OCI-LY1 (cell line): ENCODE measurements at regions not wholly inside any gene's neighbourhood (a gene's known extent, or its start where the extent isn't known, plus 50 kb on each side); places are given as distances from the start of the nearest gene placed in this dataset.

ENCODE experiments used
- H2AFZ ChIP-seq: fragments of 200-600 bp; sonication (generic), shearing (Covaris generic); 2 replicates; pipeline ENCODE4 v1.6.0; 2014; ENCODE audit warnings: antibody characterized with exemption, mild to moderate bottlenecking, low read length
- H3F3A ChIP-seq: fragments of 200-600 bp; sonication (generic), shearing (Covaris generic); 2 replicates; pipeline ENCODE4 v1.6.0; 2014; ENCODE audit warnings: mild to moderate bottlenecking, antibody characterized with exemption, low read length, moderate library complexity; ENCODE audit not compliant: insufficient read depth
- H3K27ac ChIP-seq: fragments of 200-600 bp; sonication (generic); 2 replicates; pipeline ENCODE4 v1.5.1; 2014; ENCODE audit warnings: low read length, mixed run types, mild to moderate bottlenecking, low read depth; ENCODE audit not compliant: poor library complexity, severe bottlenecking
- H3K27me3 ChIP-seq: fragments of 200-600 bp; sonication (generic); 2 replicates; pipeline ENCODE4 v1.6.0; 2014; ENCODE audit warnings: antibody characterized with exemption, mild to moderate bottlenecking, low read length, moderate library complexity; ENCODE audit not compliant: insufficient read depth
- H3K36me3 ChIP-seq: fragments of 200-600 bp; sonication (generic); 2 replicates; pipeline ENCODE4 v1.6.1; 2014; ENCODE audit warnings: mild to moderate bottlenecking, antibody characterized with exemption, low read length, moderate library complexity, mixed read lengths; ENCODE audit not compliant: insufficient read depth
- H3K4me1 ChIP-seq: fragments of 200-600 bp; sonication (generic); 2 replicates; pipeline ENCODE4 v1.5.1; 2014; ENCODE audit warnings: mild to moderate bottlenecking, low read length, moderate library complexity; ENCODE audit not compliant: insufficient read depth, severe bottlenecking
- H3K4me2 ChIP-seq: fragments of 200-600 bp; sonication (generic), shearing (Covaris generic); 2 replicates; pipeline ENCODE4 v1.6.1; 2014; ENCODE audit warnings: low read length
- H3K4me3 ChIP-seq: fragments of 200-600 bp; sonication (generic); 2 replicates; pipeline ENCODE4 v1.5.1; 2014; ENCODE audit warnings: low read length, low read depth, mild to moderate bottlenecking, mixed read lengths; ENCODE audit not compliant: poor library complexity, severe bottlenecking
- H3K79me2 ChIP-seq: fragments of 200-600 bp; shearing (Covaris generic); 2 replicates; pipeline ENCODE4 v1.6.1; 2016; ENCODE audit warnings: mixed run types, low read length, mixed read lengths; ENCODE audit not compliant: insufficient read depth
- H3K9ac ChIP-seq: fragments of 200-600 bp; sonication (generic), shearing (Covaris generic); 2 replicates; pipeline ENCODE4 v1.6.1; 2014; ENCODE audit warnings: mild to moderate bottlenecking, low read length, mixed read lengths
- H3K9me2 ChIP-seq: fragments of 200-600 bp; sonication (generic), shearing (Covaris generic); 2 replicates; pipeline ENCODE4 v1.6.1; 2014; ENCODE audit warnings: low read depth, mild to moderate bottlenecking, low read length, mixed read lengths
- H3K9me3 ChIP-seq: fragments of 200-600 bp; shearing (Covaris generic); 2 replicates; pipeline ENCODE4 v1.6.1; 2014; ENCODE audit warnings: low read length, mixed read lengths
- H4K20me1 ChIP-seq: fragments of 200-600 bp; sonication (generic), shearing (Covaris generic); 2 replicates; pipeline ENCODE4 v1.6.0; 2016; ENCODE audit warnings: mild to moderate bottlenecking, low read length; ENCODE audit not compliant: insufficient read depth
- CTCF ChIP-seq: fragments of 200-600 bp; sonication (generic), shearing (Covaris generic); IDR thresholded peaks from 2 replicates; pipeline ENCODE4 v1.5.1; 2017; ENCODE audit warnings: mild to moderate bottlenecking, antibody characterized with exemption, low read length, moderate library complexity, mixed read lengths
- EZH2 ChIP-seq: fragments of 200-600 bp; sonication (generic), shearing (Covaris generic); IDR thresholded peaks from 2 replicates; pipeline ENCODE4 v1.8.0; 2017; ENCODE audit warnings: borderline replicate concordance, mixed run types, mild to moderate bottlenecking, antibody characterized with exemption, low read length, moderate library complexity, mixed read lengths

GRCh38 chr2:43117521-43118143 is 108.8 kb downstream of the ZFP36L2 start:
- H2AFZ ChIP-seq = no peak overlapping the region

GRCh38 chr2:43116988-43117387 is 109.4 kb downstream of the ZFP36L2 start:
- Histone ChIP-seq H3K9ac (no peak overlapping the region), H3F3A (no peaks in the 10 kb centered on the region), H3K79me2 (no peaks in the 10 kb centered on the region), H3K9me2 (no peaks in the 10 kb centered on the region), H4K20me1 (no peaks in the 10 kb centered on the region), H3K27me3 (peaks cover 13% of the 10 kb centered on the region; the same call in 1 of the 2 replicates), H3K36me3 (no peaks in the 10 kb centered on the region; the same call in 1 of the 2 replicates), H3K4me1 (no peaks in the 10 kb centered on the region), H3K4me3 (no peak overlapping the region), H3K4me2 (no peak overlapping the region), H3K27ac (no peak overlapping the region), H2AFZ (no peak overlapping the region), H3K9me3 (peaks cover 14% of the 10 kb centered on the region)
- TF ChIP-seq CTCF (no peak), EZH2 (no peak)

More at GRCh38 chr2:43117521-43118143, 108.8 kb downstream of the ZFP36L2 start:
- H3K27me3 ChIP-seq = peaks cover 13% of the 10 kb centered on the region; the same call in 1 of the 2 replicates
- H3K4me2 ChIP-seq = no peak overlapping the region
- no peak overlapping the region for H3K4me3 ChIP-seq
- TF ChIP-seq CTCF (no peak), EZH2 (no peak)
- no peaks in the 10 kb centered on the region for H3K4me1 ChIP-seq
- H3K79me2 ChIP-seq = no peaks in the 10 kb centered on the region
- H3K9ac ChIP-seq = no peak overlapping the region
- no peaks in the 10 kb centered on the region for H4K20me1 ChIP-seq
- H3K9me2 ChIP-seq = no peaks in the 10 kb centered on the region
- no peaks in the 10 kb centered on the region; the same call in 1 of the 2 replicates for H3K36me3 ChIP-seq
- H3K27ac ChIP-seq = no peak overlapping the region
- no peaks in the 10 kb centered on the region for H3F3A ChIP-seq
- H3K9me3 ChIP-seq = peaks cover 14% of the 10 kb centered on the region

- Histone ChIP-seq H3K9me2 (no peaks in the 10 kb centered on the region), H2AFZ (no peak overlapping the region), H3K36me3 (no peaks in the 10 kb centered on the region; the same call in 1 of the 2 replicates), H3K4me1 (no peaks in the 10 kb centered on the region), H3K9ac (no peak overlapping the region), H3K9me3 (peaks cover 14% of the 10 kb centered on the region), H3K4me2 (no peak overlapping the region), H3K79me2 (no peaks in the 10 kb centered on the region), H4K20me1 (no peaks in the 10 kb centered on the region), H3K27ac (no peak overlapping the region), H3K27me3 (peaks cover 13% of the 10 kb centered on the region; the same call in 1 of the 2 replicates), H3K4me3 (no peak overlapping the region), H3F3A (no peaks in the 10 kb centered on the region)
- no peak for TF ChIP-seq CTCF
- no peak for TF ChIP-seq EZH2
Measured at GRCh38 chr2:43115881-43116280, 110.5 kb downstream of the ZFP36L2 start.
